Muscle of arm (tissue), 1 donor: ENCODE measurements at regions not wholly inside any gene's neighbourhood (a gene's known extent, or its start where the extent isn't known, plus 50 kb on each side); places are given as distances from the start of the nearest gene placed in this dataset.

Source experiments
- DNase-seq: peaks from one replicate; pipeline ENCODE4 v3.0.0-alpha.2; 2013

GRCh38 chr3:159817571-159817970 is 171.1 kb upstream of the IL12A start:
- DNase-seq: no peak

DNA sequence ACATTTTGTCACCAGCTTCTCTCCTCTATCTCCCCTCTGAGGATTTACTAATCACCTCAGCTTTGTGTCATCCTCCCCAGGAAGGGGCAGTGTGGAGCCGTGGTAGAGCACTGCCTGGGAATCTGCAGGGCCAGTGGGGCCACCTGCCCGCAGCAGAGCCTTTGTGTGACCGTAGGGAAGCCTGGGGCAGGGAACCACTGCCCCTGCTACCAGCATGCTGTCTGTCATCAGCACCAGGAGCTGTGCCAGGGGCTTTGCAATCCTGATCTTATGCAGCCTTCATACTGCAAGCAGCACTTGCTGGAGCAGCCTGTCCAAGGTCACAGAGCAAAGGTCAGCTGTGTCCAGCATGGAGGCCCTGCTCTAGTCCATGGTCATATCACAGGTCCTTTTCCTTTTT is 170.2 kb upstream of the IL12A start:
- no peak for DNase-seq

GRCh38 chr3:159818997-159819500 is 169.6 kb upstream of the IL12A start:
- no peak for DNase-seq

GRCh38 chr3:159819676-159820075 is 169.0 kb upstream of the IL12A start:
- no peak for DNase-seq

- DNase-seq: no peak
Measured at GRCh38 chr3:159821110-159821509, 167.5 kb upstream of the IL12A start.

GRCh38 chr3:159821736-159822135 is 166.9 kb upstream of the IL12A start:
- no peak for DNase-seq

DNA sequence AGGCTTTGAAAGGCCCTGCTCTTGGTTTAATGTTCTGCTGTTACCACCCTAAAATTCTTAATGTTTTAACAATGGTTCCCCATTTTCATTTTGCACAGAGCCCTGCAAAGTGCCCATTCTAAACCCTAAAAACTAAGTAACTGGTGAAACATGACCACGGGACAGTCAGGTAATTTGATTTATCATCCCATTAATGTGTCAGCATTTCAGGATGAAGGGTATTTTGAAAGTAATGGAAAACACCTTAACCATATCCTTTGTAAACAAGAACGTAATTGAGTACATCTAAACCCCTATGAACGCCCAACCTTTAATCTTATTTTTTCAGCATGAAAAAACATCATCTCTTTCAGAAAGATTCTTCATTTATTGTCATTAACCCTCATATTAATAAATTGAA is 164.9 kb upstream of the IL12A start:
- no peak for DNase-seq

- no peak for DNase-seq
Measured at GRCh38 chr3:159824333-159824732, 164.3 kb upstream of the IL12A start.

DNA sequence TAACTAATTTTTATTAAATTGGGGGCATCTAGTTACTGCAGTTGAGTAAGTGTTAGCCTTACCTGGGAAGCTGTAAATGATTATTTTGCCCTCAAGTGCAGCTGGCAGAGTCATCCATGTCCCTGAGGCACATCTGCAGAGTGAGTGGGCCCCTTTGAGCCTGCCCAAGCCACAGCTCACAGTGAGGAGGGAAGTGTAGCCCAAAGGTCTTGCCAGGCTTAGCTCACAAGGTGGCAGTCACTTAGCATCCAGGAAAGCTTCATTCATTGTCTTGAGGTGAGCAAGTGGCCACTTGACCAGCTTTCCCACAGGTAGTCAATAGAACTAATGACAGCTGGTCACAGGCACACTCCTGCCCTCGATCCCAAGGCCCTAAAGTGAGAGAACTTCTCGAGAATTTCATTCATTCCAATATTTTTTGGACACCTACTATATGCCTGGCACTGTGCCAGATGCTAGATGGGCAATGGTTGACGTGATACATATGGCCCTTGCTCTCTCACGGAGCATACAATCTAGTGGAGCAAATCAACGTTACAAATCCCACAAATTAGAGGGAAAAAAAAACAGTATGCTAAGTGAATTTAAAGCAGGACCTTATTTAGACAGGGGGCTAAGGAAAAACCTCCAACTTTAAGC is 163.3 kb upstream of the IL12A start:
- DNase-seq: no peak

GRCh38 chr3:159828542-159828943 is 160.1 kb upstream of the IL12A start:
- DNase-seq: no peak

GRCh38 chr3:159829056-159829455 is 159.6 kb upstream of the IL12A start:
- DNase-seq: no peak

DNA sequence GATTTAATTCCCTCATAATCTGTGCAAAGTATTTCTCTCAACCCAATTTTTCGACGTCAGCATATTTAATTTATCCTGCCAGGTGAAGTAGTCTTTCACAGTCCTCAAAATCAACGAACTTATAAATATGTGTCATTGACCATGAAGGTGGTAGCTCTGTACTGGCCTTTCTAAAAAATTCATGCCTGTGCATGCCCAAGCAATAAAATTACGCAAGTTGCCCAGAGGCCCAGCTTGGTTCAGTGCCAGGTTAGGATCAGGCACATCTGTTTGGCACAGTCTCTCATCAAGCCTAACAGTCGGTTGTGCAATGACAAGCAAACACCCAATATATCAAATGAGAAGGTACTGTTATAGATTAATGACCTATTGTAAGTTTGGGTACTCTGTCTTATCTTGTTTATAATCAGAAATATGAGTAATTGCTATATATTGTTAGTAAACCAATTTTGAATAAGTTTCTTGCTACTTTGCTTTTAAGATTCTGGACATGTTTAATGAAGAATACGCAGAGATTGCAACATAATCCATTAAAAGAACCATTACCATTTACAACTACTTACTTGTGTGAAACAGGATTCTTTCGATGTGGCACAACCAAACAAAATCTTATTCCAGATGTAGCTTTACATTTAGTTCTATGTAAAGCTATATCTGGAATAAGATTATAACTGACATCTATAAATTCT is 159.0 kb upstream of the IL12A start:
- no peak for DNase-seq

GRCh38 chr3:159830523-159831154 is 158.0 kb upstream of the IL12A start:
- no peak for DNase-seq

- no peak for DNase-seq
Measured at GRCh38 chr3:159831466-159831865, 157.2 kb upstream of the IL12A start.

- DNase-seq: no peak
Measured at GRCh38 chr3:159832024-159832423, 156.6 kb upstream of the IL12A start.

- DNase-seq: no peak
Measured at GRCh38 chr3:159835126-159835525, 153.5 kb upstream of the IL12A start.

GRCh38 chr3:159837725-159838124 is 150.9 kb upstream of the IL12A start:
- no peak for DNase-seq

DNA sequence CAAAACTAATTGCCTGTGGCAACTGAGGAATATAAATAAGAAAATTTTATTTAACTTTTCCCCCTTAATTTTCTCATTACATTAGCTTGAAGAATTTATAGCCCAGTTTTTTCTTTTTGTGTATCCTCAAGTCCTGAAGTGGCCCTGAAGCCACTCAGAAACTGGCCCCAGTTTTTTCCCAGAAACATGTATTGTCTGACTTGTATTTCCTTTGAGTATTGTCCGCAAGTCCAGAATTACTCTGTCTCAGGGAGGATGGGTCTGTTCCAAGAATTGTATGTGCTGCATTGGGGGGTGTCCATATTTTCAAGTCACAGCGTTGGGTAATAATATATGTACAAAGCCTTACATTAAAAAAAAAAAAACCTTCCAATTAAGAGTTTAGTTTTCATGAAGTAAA is 149.7 kb upstream of the IL12A start:
- no peak for DNase-seq

DNA sequence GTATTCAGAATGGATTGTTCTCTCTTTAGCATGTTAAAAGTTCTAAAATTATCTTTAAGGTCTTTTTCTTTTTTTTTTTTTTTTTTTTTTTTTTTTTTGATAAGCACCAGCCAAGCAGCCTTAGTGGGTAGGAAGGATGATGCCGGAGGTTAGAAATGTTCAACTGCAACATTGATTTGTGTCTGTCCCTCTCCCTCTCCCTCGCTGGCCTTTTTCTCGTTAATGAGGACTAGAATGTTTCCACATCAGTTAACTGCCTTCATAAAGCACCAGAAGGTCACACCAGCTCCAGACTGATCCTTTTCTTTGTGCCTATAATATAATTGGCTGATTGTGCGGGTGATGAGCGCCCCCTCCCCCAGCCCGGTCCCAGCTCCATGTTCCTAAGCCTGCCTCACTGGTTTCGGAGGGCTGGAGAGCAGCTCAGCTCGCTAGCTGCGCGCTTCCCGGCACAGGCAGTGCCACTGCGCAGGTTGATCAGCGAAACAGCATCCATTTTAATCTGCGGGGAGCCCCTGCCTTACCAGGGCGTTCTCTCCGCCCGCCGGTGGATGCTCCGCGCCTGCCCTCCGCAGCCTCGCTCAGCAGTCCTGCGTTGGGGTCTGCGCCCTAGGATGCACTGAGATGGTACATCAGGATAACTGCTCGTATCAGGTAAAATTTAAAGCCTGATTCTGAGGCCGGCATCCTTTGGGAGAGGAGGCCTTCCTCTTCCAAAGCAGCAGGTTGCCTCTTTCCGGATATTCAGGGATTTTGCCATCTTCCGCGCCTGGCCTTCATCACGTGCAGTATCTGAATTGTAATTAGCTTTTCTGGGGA is 148.9 kb upstream of the IL12A start, which contains the start of gene SCHIP1:
TSS of gene SCHIP1 (plus strand) at position 301 of the 819 bp plus-strand sequence.
- DNase-seq: peak; percentile 42

DNA sequence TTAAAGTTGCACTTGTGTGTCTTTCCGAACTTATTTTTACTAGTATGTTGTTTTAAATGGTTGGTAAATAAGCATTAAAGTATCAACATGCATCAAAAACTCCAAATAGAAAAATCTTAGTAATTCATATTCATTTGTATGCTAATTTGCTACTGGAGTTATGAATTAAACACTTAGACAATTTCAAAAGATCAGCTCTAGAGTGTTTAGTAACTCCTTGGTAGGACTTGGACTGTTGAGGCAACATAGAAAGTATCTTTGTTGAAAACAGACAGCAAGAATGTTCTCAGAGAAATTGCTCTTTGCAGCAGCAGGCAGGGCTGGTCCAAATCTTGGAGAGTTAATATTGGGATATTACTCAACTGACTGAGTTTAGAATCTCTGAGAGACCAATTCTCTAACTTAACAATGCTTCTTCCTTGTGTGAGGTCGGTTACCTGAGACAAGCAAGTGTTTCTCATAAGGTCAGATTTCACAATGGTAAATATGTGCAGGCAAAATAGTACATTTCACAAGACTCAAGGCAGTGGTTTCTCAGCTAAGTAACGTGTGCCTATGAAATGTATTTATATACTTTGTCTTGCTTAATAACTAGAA is 147.8 kb upstream of the IL12A start:
- no peak for DNase-seq

GRCh38 chr3:159841766-159842165 is 146.9 kb upstream of the IL12A start:
- DNase-seq: no peak
